Mesothelial cell of epicardium (in vitro differentiated cells): ENCODE measurements at regions not wholly inside any gene's neighbourhood (a gene's known extent, or its start where the extent isn't known, plus 50 kb on each side); places are given as distances from the start of the nearest gene placed in this dataset.

ENCODE experiments used
- DNase-seq, 2 experiments: peaks; one replicate each; pipeline ENCODE4 v3.0.0; 2021; ENCODE audit warnings: low spot score in 2 of 2; ENCODE audit not compliant: unreplicated experiment in 2 of 2
- H3K27ac Mint-ChIP-seq: 2 replicates; pipeline ENCODE4 v1.8.0; 2021; ENCODE audit warnings: mixed read lengths
- H3K27me3 Mint-ChIP-seq: 2 replicates; pipeline ENCODE4 v1.8.0; 2021; ENCODE audit warnings: low read depth, mixed read lengths
- H3K36me3 Mint-ChIP-seq: 2 replicates; pipeline ENCODE4 v1.8.0; 2021; ENCODE audit warnings: mixed read lengths
- H3K4me1 Mint-ChIP-seq: 2 replicates; pipeline ENCODE4 v1.8.0; 2021; ENCODE audit warnings: mixed read lengths
- H3K4me3 Mint-ChIP-seq: 2 replicates; pipeline ENCODE4 v1.8.0; 2021; ENCODE audit warnings: mild to moderate bottlenecking, moderate library complexity, mixed read lengths
- H3K9me3 Mint-ChIP-seq: 2 replicates; pipeline ENCODE4 v1.8.0; 2021; ENCODE audit warnings: mixed read lengths
- CTCF ChIP-seq: fragments of 200-600 bp; sonication (generic); IDR thresholded peaks from one replicate; pipeline ENCODE4 v1.5.0; 2021; ENCODE audit warnings: antibody characterized with exemption; ENCODE audit not compliant: unreplicated experiment

DNA sequence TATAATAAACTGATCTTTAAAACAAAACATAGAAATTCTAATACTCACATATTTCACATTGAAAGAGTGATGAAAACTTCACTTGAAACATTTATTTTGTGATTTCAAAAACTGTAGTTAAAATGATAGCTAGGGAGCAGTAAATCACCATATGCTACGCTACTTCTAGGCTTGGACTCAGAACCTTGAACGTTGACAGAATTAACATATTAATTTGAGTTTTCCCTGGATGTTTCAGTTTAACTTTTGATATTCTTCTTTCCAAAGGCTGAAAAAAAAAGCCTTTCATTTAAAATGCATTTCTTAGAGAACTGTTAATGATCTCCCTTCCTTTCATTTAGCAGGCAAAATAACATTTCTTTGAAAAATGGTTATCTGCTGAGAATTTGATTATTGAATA, 307.8 kb upstream of the SGCD start:
- no peak for DNase-seq
- no peak overlapping the region for H3K4me3 Mint-ChIP-seq
- H3K9me3 Mint-ChIP-seq = no peaks in the 10 kb centered on the region
- no peak for TF ChIP-seq CTCF
- H3K36me3 Mint-ChIP-seq = no peaks in the 10 kb centered on the region
- no peaks in the 10 kb centered on the region for H3K27me3 Mint-ChIP-seq
- peaks cover 10% of the 10 kb centered on the region for H3K4me1 Mint-ChIP-seq
- no peak overlapping the region for H3K27ac Mint-ChIP-seq

- TF ChIP-seq CTCF = no peak
- H3K4me3 Mint-ChIP-seq = no peak overlapping the region
- H3K36me3 Mint-ChIP-seq = no peaks in the 10 kb centered on the region
- H3K27ac Mint-ChIP-seq = no peak overlapping the region
- peaks cover 10% of the 10 kb centered on the region for H3K4me1 Mint-ChIP-seq
- H3K27me3 Mint-ChIP-seq = no peaks in the 10 kb centered on the region
- no peaks in the 10 kb centered on the region for H3K9me3 Mint-ChIP-seq
- DNase-seq = no peak
Measured at GRCh38 chr5:156019571-156020180, 307.3 kb upstream of the SGCD start.

- TF ChIP-seq CTCF = no peak
- no peak for DNase-seq
- Mint-ChIP-seq H3K27me3 (no peaks in the 10 kb centered on the region), H3K4me3 (no peak overlapping the region), H3K36me3 (no peaks in the 10 kb centered on the region), H3K4me1 (peaks cover 10% of the 10 kb centered on the region), H3K9me3 (no peaks in the 10 kb centered on the region), H3K27ac (no peak overlapping the region)
Measured at GRCh38 chr5:156020647-156021046, 306.3 kb upstream of the SGCD start.

DNA sequence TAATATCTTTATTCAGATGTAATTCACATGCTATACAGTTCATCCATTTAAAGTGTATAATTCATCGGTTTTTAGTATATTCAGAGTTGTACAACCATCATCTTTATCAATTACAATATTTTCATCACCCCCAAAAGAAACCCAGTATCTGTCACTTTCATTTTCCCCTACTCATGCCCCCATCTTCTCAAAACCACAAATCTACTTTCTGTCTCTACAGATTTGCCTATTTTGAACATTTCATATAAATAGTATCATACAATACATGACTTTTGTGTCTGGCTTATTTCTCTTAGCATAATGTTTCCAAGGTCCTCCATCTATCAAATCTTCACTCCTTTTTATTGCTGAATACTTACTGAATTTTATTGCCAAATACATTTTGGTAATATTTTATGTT, 305.1 kb upstream of the SGCD start:
- Mint-ChIP-seq H3K27me3 (no peaks in the 10 kb centered on the region), H3K9me3 (peaks cover 4% of the 10 kb centered on the region), H3K4me3 (no peak overlapping the region), H3K27ac (no peak overlapping the region), H3K4me1 (peaks cover 10% of the 10 kb centered on the region), H3K36me3 (no peaks in the 10 kb centered on the region)
- DNase-seq = no peak
- TF ChIP-seq CTCF = no peak

GRCh38 chr5:156025656-156026055, 301.3 kb upstream of the SGCD start:
- Mint-ChIP-seq H3K36me3 (no peaks in the 10 kb centered on the region), H3K4me1 (peaks cover 3% of the 10 kb centered on the region), H3K9me3 (peaks cover 7% of the 10 kb centered on the region), H3K27ac (no peak overlapping the region), H3K27me3 (no peaks in the 10 kb centered on the region), H3K4me3 (no peak overlapping the region)
- no peak for TF ChIP-seq CTCF
- no peak for DNase-seq

- no peaks in the 10 kb centered on the region for H3K36me3 Mint-ChIP-seq
- H3K27me3 Mint-ChIP-seq = no peaks in the 10 kb centered on the region
- H3K27ac Mint-ChIP-seq = no peak overlapping the region
- H3K9me3 Mint-ChIP-seq = peaks cover 7% of the 10 kb centered on the region
- no peak for DNase-seq
- no peaks in the 10 kb centered on the region for H3K4me1 Mint-ChIP-seq
- no peak for TF ChIP-seq CTCF
- no peak overlapping the region for H3K4me3 Mint-ChIP-seq
Measured at GRCh38 chr5:156031181-156031580, 295.8 kb upstream of the SGCD start.
